Naive B cell (primary cell): ENCODE measurements at regions not wholly inside any gene's neighbourhood (a gene's known extent, or its start where the extent isn't known, plus 50 kb on each side); places are given as distances from the start of the nearest gene placed in this dataset.

Source experiments
- ATAC-seq, 2 donors: fragments of 150-1000 bp; cut with Tn5 transposase; 2 replicates each; pipeline ENCODE4 v1.10.0; 2021; ENCODE audit warnings: low read depth in 2 of 2, mild to moderate bottlenecking in 2 of 2, moderate library complexity in 2 of 2
- DNase-seq: peaks from one replicate; pipeline ENCODE4 v3.0.0; 2022
- H3K27ac Mint-ChIP-seq, 6 donors: one replicate each; pipeline ENCODE4 v1.8.0; 2020 to 2022; ENCODE audit warnings: mild to moderate bottlenecking in 6 of 6, mixed read lengths in 6 of 6, moderate library complexity in 5 of 6, inconsistent platforms in 2 of 6
- H3K27me3 Mint-ChIP-seq, 3 donors: one replicate each; pipeline ENCODE4 v1.8.0; 2021 to 2022; ENCODE audit warnings: mixed read lengths in 3 of 3, mild to moderate bottlenecking in 1 of 3
- H3K36me3 Mint-ChIP-seq, 2 donors: one replicate each; pipeline ENCODE4 v1.8.0; 2020 to 2022; ENCODE audit warnings: mixed read lengths in 2 of 2, inconsistent platforms in 1 of 2, mild to moderate bottlenecking in 1 of 2
- H3K4me1 Mint-ChIP-seq, 3 donors: one replicate each; pipeline ENCODE4 v1.8.0; 2020 to 2022; ENCODE audit warnings: mixed read lengths in 3 of 3, inconsistent platforms in 1 of 3, mild to moderate bottlenecking in 1 of 3, moderate library complexity in 1 of 3
- H3K4me3 Mint-ChIP-seq, 8 donors: one replicate each; pipeline ENCODE4 v1.8.0; 2020 to 2022; ENCODE audit warnings: mild to moderate bottlenecking in 8 of 8, mixed read lengths in 8 of 8, moderate library complexity in 8 of 8, inconsistent platforms in 2 of 8
- H3K9me3 Mint-ChIP-seq, 7 donors: one replicate each; pipeline ENCODE4 v1.8.0; 2020 to 2022; ENCODE audit warnings: mixed read lengths in 7 of 7, mild to moderate bottlenecking in 5 of 7, inconsistent platforms in 2 of 7, moderate library complexity in 1 of 7

GRCh38 chr18:78786776-78787175 lies 192.8 kb upstream of the SALL3 start:
- ATAC-seq = no peak
- Mint-ChIP-seq H3K36me3 (no peaks in the 10 kb centered on the region), H3K27ac (no peak overlapping the region), H3K9me3 (peaks cover 0 to 2% (median 0%) of the 10 kb centered on the region in 7 donors), H3K27me3 (no peaks in the 10 kb centered on the region), H3K4me1 (no peaks in the 10 kb centered on the region), H3K4me3 (no peak overlapping the region)
- DNase-seq = no peak

GRCh38 chr18:78787751-78788150 lies 191.9 kb upstream of the SALL3 start:
- H3K36me3 Mint-ChIP-seq = no peaks in the 10 kb centered on the region
- no peak for ATAC-seq
- H3K4me1 Mint-ChIP-seq = no peaks in the 10 kb centered on the region
- H3K9me3 Mint-ChIP-seq = peaks cover 0 to 2% (median 0%) of the 10 kb centered on the region in 7 donors
- no peak overlapping the region for H3K27ac Mint-ChIP-seq
- H3K4me3 Mint-ChIP-seq = no peak overlapping the region
- no peak for DNase-seq
- no peaks in the 10 kb centered on the region for H3K27me3 Mint-ChIP-seq

- no peak for DNase-seq
- H3K4me1 Mint-ChIP-seq = no peaks in the 10 kb centered on the region
- no peak overlapping the region for H3K4me3 Mint-ChIP-seq
- H3K27me3 Mint-ChIP-seq = no peaks in the 10 kb centered on the region
- no peaks in the 10 kb centered on the region for H3K36me3 Mint-ChIP-seq
- no peak for ATAC-seq
- no peak overlapping the region for H3K27ac Mint-ChIP-seq
- peaks cover 0 to 3% (median 0%) of the 10 kb centered on the region in 7 donors for H3K9me3 Mint-ChIP-seq
These were observed 191.5 kb upstream of the SALL3 start for GRCh38 chr18:78788161-78788560.

- H3K4me3 Mint-ChIP-seq = no peak overlapping the region
- ATAC-seq (no peak), DNase-seq (no peak)
- no peaks in the 10 kb centered on the region for H3K27me3 Mint-ChIP-seq
- no peak overlapping the region for H3K27ac Mint-ChIP-seq
- peaks cover 0 to 3% (median 0%) of the 10 kb centered on the region in 7 donors for H3K9me3 Mint-ChIP-seq
- no peaks in the 10 kb centered on the region for H3K4me1 Mint-ChIP-seq
- no peaks in the 10 kb centered on the region for H3K36me3 Mint-ChIP-seq
These were observed 189.8 kb upstream of the SALL3 start for GRCh38 chr18:78789850-78790249.

- ATAC-seq (no peak), DNase-seq (no peak)
- Mint-ChIP-seq H3K27ac (no peak overlapping the region), H3K4me1 (no peaks in the 10 kb centered on the region), H3K9me3 (peaks cover 0 to 3% (median 0%) of the 10 kb centered on the region in 7 donors), H3K27me3 (no peaks in the 10 kb centered on the region), H3K4me3 (peak overlapping the region in 1 of 8 donors; percentile 15), H3K36me3 (no peaks in the 10 kb centered on the region)
These were observed 189.1 kb upstream of the SALL3 start for GRCh38 chr18:78790511-78790910.

- Mint-ChIP-seq H3K9me3 (peaks cover 0 to 3% (median 0%) of the 10 kb centered on the region in 7 donors), H3K36me3 (no peaks in the 10 kb centered on the region), H3K27me3 (no peaks in the 10 kb centered on the region), H3K4me1 (no peaks in the 10 kb centered on the region), H3K27ac (no peak overlapping the region), H3K4me3 (no peak overlapping the region)
- no peak for DNase-seq
- no peak for ATAC-seq
These were observed 188.7 kb upstream of the SALL3 start for GRCh38 chr18:78790960-78791359.

- H3K9me3 Mint-ChIP-seq = peaks cover 0 to 6% (median 2%) of the 10 kb centered on the region in 7 donors
- H3K27me3 Mint-ChIP-seq = no peaks in the 10 kb centered on the region
- H3K36me3 Mint-ChIP-seq = no peaks in the 10 kb centered on the region
- H3K27ac Mint-ChIP-seq = no peak overlapping the region
- H3K4me3 Mint-ChIP-seq = no peak overlapping the region
- no peak for DNase-seq
- no peak for ATAC-seq
- H3K4me1 Mint-ChIP-seq = no peaks in the 10 kb centered on the region
These were observed 187.5 kb upstream of the SALL3 start for GRCh38 chr18:78792094-78792493.

- no peaks in the 10 kb centered on the region for H3K36me3 Mint-ChIP-seq
- H3K9me3 Mint-ChIP-seq = peaks cover 0 to 6% (median 2%) of the 10 kb centered on the region in 7 donors
- DNase-seq = no peak
- no peaks in the 10 kb centered on the region for H3K27me3 Mint-ChIP-seq
- no peaks in the 10 kb centered on the region for H3K4me1 Mint-ChIP-seq
- no peak for ATAC-seq
- H3K4me3 Mint-ChIP-seq = no peak overlapping the region
- H3K27ac Mint-ChIP-seq = no peak overlapping the region
These were observed 186.9 kb upstream of the SALL3 start for GRCh38 chr18:78792736-78793135.

- DNase-seq = no peak
- no peak overlapping the region for H3K27ac Mint-ChIP-seq
- H3K36me3 Mint-ChIP-seq = no peaks in the 10 kb centered on the region
- ATAC-seq = no peak
- H3K27me3 Mint-ChIP-seq = no peaks in the 10 kb centered on the region
- H3K4me1 Mint-ChIP-seq = no peaks in the 10 kb centered on the region
- peaks cover 0 to 6% (median 2%) of the 10 kb centered on the region in 7 donors for H3K9me3 Mint-ChIP-seq
- no peak overlapping the region for H3K4me3 Mint-ChIP-seq
These were observed 186.1 kb upstream of the SALL3 start for GRCh38 chr18:78793313-78794070.

GRCh38 chr18:78794071-78794430 lies 185.6 kb upstream of the SALL3 start:
- Mint-ChIP-seq H3K4me3 (no peak overlapping the region), H3K36me3 (no peaks in the 10 kb centered on the region), H3K4me1 (no peaks in the 10 kb centered on the region), H3K27ac (no peak overlapping the region), H3K27me3 (no peaks in the 10 kb centered on the region), H3K9me3 (peaks cover 0 to 6% (median 2%) of the 10 kb centered on the region in 7 donors)
- ATAC-seq (no peak), DNase-seq (no peak)

- Mint-ChIP-seq H3K9me3 (peaks cover 0 to 7% (median 5%) of the 10 kb centered on the region in 7 donors), H3K27me3 (no peaks in the 10 kb centered on the region), H3K27ac (peak overlapping the region in 1 of 6 donors; percentile 33), H3K4me3 (no peak overlapping the region), H3K4me1 (no peaks in the 10 kb centered on the region), H3K36me3 (no peaks in the 10 kb centered on the region)
- ATAC-seq = no peak
- DNase-seq = no peak
These were observed 182.7 kb upstream of the SALL3 start for GRCh38 chr18:78796693-78797455.

GRCh38 chr18:78797499-78797898 lies 182.1 kb upstream of the SALL3 start:
- ATAC-seq = no peak
- H3K36me3 Mint-ChIP-seq = no peaks in the 10 kb centered on the region
- H3K27ac Mint-ChIP-seq = no peak overlapping the region
- no peak overlapping the region for H3K4me3 Mint-ChIP-seq
- H3K4me1 Mint-ChIP-seq = no peaks in the 10 kb centered on the region
- H3K9me3 Mint-ChIP-seq = peaks cover 0 to 7% (median 5%) of the 10 kb centered on the region in 7 donors
- DNase-seq = no peak
- H3K27me3 Mint-ChIP-seq = no peaks in the 10 kb centered on the region

GRCh38 chr18:78798402-78799175 lies 181.0 kb upstream of the SALL3 start:
- H3K36me3 Mint-ChIP-seq = no peaks in the 10 kb centered on the region
- no peaks in the 10 kb centered on the region for H3K4me1 Mint-ChIP-seq
- DNase-seq (no peak), ATAC-seq (no peak)
- H3K27ac Mint-ChIP-seq = no peak overlapping the region
- H3K4me3 Mint-ChIP-seq = no peak overlapping the region
- H3K27me3 Mint-ChIP-seq = no peaks in the 10 kb centered on the region
- H3K9me3 Mint-ChIP-seq = peaks cover 0 to 6% (median 4%) of the 10 kb centered on the region in 7 donors
